SK-N-MC (cell line): ENCODE measurements at regions not wholly inside any gene's neighbourhood (a gene's known extent, or its start where the extent isn't known, plus 50 kb on each side); places are given as distances from the start of the nearest gene placed in this dataset.

ENCODE experiments used
- EZH2 ChIP-seq: fragments of 200-600 bp; sonication (generic); IDR thresholded peaks from one replicate; pipeline ENCODE4 v1.6.1; 2017; ENCODE audit warnings: antibody characterized with exemption
- FOXP2 ChIP-seq: optimal IDR thresholded peaks from 2 replicates; pipeline ENCODE3; 2011; ENCODE audit warnings: mild to moderate bottlenecking, moderate library complexity; ENCODE audit not compliant: insufficient read depth; ENCODE audit errors: extremely low read length, control extremely low read depth
- POLR2AphosphoS5 ChIP-seq: IDR thresholded peaks from 2 replicates; pipeline ENCODE4 v1.6.1; 2012; ENCODE audit warnings: mild to moderate bottlenecking, low read depth, low read length, borderline replicate concordance

GRCh38 chr4:189548484-189549125 lies 392.1 kb upstream of the FRG1 start:
- TF ChIP-seq EZH2 (no peak), POLR2AphosphoS5 (no peak), FOXP2 (no peak)
